ENCODE measurements at regions not wholly inside any gene's neighbourhood (a gene's known extent, or its start where the extent isn't known, plus 50 kb on each side); places are given as distances from the start of the nearest gene placed in this dataset.

DNA sequence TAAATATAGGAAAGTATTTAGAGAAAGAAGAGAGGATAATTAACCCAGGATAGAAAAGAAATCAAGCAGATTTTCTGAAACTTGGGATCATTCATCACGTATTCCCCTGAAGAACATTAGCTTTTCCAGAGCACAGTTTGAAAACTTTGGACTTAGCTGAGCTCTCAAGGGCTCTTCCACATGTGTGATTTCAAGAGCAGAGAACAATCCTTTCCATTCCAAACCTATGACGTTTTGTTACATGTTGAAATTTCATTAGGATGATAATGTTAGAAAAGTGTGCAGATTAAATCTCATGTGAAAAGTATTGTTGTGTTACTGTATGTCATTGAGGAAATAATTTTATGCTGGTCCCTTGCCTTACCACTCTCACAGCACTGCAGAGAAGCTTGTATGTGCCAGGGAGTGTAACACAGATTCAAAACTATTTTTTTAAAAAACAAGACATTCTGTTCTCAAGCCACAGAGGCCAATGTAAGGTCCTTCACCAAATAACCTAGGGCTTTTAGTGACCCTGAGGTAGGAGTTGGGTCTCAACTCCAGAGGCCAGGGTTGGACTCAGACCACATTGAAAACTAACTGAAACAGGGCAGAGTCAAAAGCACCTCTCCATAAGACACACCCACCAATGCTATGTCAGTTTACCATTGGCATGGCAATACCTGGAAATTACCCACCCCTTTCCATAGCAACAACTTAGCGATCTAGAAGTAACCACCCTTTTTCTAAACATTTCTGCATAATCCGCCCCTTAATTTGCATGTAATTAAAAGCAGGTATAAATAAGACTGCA is 141.3 kb downstream of the ANXA5 start:
- no peak for DNase-seq (ENCODE audit: low read depth)
- H3K4me3 ChIP-seq (ENCODE audit: low read depth, low read length): no peak overlapping the region
- TF ChIP-seq, protein P1, sequence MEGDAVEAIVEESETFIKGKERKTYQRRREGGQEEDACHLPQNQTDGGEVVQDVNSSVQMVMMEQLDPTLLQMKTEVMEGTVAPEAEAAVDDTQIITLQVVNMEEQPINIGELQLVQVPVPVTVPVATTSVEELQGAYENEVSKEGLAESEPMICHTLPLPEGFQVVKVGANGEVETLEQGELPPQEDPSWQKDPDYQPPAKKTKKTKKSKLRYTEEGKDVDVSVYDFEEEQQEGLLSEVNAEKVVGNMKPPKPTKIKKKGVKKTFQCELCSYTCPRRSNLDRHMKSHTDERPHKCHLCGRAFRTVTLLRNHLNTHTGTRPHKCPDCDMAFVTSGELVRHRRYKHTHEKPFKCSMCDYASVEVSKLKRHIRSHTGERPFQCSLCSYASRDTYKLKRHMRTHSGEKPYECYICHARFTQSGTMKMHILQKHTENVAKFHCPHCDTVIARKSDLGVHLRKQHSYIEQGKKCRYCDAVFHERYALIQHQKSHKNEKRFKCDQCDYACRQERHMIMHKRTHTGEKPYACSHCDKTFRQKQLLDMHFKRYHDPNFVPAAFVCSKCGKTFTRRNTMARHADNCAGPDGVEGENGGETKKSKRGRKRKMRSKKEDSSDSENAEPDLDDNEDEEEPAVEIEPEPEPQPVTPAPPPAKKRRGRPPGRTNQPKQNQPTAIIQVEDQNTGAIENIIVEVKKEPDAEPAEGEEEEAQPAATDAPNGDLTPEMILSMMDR (IDR thresholded peaks at IDR 0.05; ENCODE audit: control insufficient read depth, extremely low read depth, insufficient read depth): no peak

- no peak overlapping the region for H3K4me3 ChIP-seq (ENCODE audit: low read depth, low read length)
- TF ChIP-seq, protein P1 (IDR thresholded peaks at IDR 0.05; ENCODE audit: control insufficient read depth, extremely low read depth, insufficient read depth): no peak
- no peak for DNase-seq (ENCODE audit: low read depth)
Measured at GRCh38 chr4:121554382-121554781, 142.4 kb downstream of the ANXA5 start.

GRCh38 chr4:121551881-121552280 is 144.9 kb downstream of the ANXA5 start:
- TF ChIP-seq, protein P1 (IDR thresholded peaks at IDR 0.05; ENCODE audit: control insufficient read depth, extremely low read depth, insufficient read depth): no peak
- H3K4me3 ChIP-seq (ENCODE audit: low read depth, low read length): no peak overlapping the region
- no peak for DNase-seq (ENCODE audit: low read depth)

DNA sequence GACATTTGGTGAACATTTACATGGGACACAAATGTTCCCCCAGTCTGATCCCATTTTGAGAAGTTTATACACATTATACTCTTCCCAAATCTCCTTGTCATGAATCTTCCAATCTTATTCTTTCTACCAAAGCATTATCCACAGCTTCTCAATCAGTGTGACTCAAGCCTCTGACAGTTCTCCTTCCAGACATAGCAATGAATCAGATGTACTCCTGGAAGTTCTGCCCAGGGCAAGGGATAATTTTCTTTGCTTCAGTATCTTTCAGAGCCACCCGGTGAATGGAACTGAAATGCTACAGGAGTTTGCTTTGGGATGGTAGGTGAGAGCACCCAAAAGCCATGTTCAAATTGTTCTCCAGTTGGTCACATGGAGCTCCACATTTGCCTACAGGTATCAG is 145.5 kb downstream of the ANXA5 start:
- no peak overlapping the region for H3K4me3 ChIP-seq (ENCODE audit: low read depth, low read length)
- DNase-seq (ENCODE audit: low read depth): no peak
- TF ChIP-seq, protein P1 (IDR thresholded peaks at IDR 0.05; ENCODE audit: control insufficient read depth, extremely low read depth, insufficient read depth): no peak

GRCh38 chr4:121541696-121542095 is 155.1 kb downstream of the ANXA5 start:
- TF ChIP-seq, protein P1 (IDR thresholded peaks at IDR 0.05; ENCODE audit: control insufficient read depth, extremely low read depth, insufficient read depth): no peak
- no peak overlapping the region for H3K4me3 ChIP-seq (ENCODE audit: low read depth, low read length)
- DNase-seq (ENCODE audit: low read depth): no peak

GRCh38 chr4:121535351-121535750 is 154.5 kb upstream of the QRFPR start:
- TF ChIP-seq, protein P1 (IDR thresholded peaks at IDR 0.05; ENCODE audit: control insufficient read depth, extremely low read depth, insufficient read depth): no peak
- DNase-seq (ENCODE audit: low read depth): no peak
- H3K4me3 ChIP-seq (ENCODE audit: low read depth, low read length): no peak overlapping the region

- TF ChIP-seq, protein P1 (IDR thresholded peaks at IDR 0.05; ENCODE audit: control insufficient read depth, extremely low read depth, insufficient read depth): no peak
- H3K4me3 ChIP-seq (ENCODE audit: low read depth, low read length): no peak overlapping the region
Measured at GRCh38 chr4:121534187-121534586, 153.4 kb upstream of the QRFPR start.

More at GRCh38 chr4:121534187-121534586, 153.4 kb upstream of the QRFPR start:
- DNase-seq (ENCODE audit: low read depth): no peak
